H1 (cell line): ENCODE measurements at regions not wholly inside any gene's neighbourhood (a gene's known extent, or its start where the extent isn't known, plus 50 kb on each side); places are given as distances from the start of the nearest gene placed in this dataset.

ENCODE experiments used
- CTCF ChIA-PET: fragments of 300-600 bp; sonication (Branson Sonifier 250); formaldehyde crosslinking; loops from one replicate; lab custom pipeline; 2021; ENCODE audit not compliant: partially characterized antibody; lab: Charles Lee
- POLR2A ChIA-PET: fragments of 300-600 bp; sonication (Branson Sonifier 250); formaldehyde crosslinking; loops from one replicate; lab custom pipeline; 2021; ENCODE audit warnings: inconsistent platforms; ENCODE audit not compliant: partially characterized antibody; lab: Charles Lee
- DNase-seq, 2 experiments: peaks; one replicate each; pipeline versions ENCODE4 v3.0.0 to v3.0.0-alpha.2; 2010 to 2022; ENCODE audit warnings: low spot score in 2 of 2, low read depth in 1 of 2, mixed read lengths in 1 of 2
- FAIRE-seq: peaks from 2 replicates; lab custom pipeline; 2011; peaks lifted over from hg19 to GRCh38; lab: Jason Lieb, UNC
- H2AFZ ChIP-seq: 2 replicates; pipeline ENCODE4 v1.8.1; 2012; ENCODE audit warnings: low read length, inconsistent platforms
- H2AK5ac ChIP-seq: 2 replicates; pipeline ENCODE4 v1.6.1; 2013; ENCODE audit warnings: low read depth, low read length
- H2BK120ac ChIP-seq: replicated peaks from 2 replicates; pipeline ENCODE3; 2013; ENCODE audit warnings: low read depth, low read length, inconsistent platforms
- H2BK12ac ChIP-seq: 2 replicates; pipeline ENCODE4 v1.6.1; 2013; ENCODE audit warnings: low read depth, low read length
- H2BK15ac ChIP-seq: 2 replicates; pipeline ENCODE4 v1.6.1; 2013; ENCODE audit warnings: low read length
- H2BK20ac ChIP-seq: 2 replicates; pipeline ENCODE4 v1.6.1; 2013; ENCODE audit warnings: low read length
- H2BK5ac ChIP-seq: 2 replicates; pipeline ENCODE4 v1.6.1; 2013; ENCODE audit warnings: low read depth, low read length
- H3K14ac ChIP-seq: 2 replicates; pipeline ENCODE4 v1.6.1; 2013; ENCODE audit warnings: inconsistent platforms; ENCODE audit not compliant: insufficient read length
- H3K18ac ChIP-seq: 2 replicates; pipeline ENCODE4 v1.6.1; 2013; ENCODE audit warnings: low read length; ENCODE audit errors: extremely low read depth
- H3K23ac ChIP-seq: 2 replicates; pipeline ENCODE4 v1.6.1; 2013; ENCODE audit warnings: inconsistent platforms; ENCODE audit not compliant: insufficient read length
- H3K23me2 ChIP-seq: 2 replicates; pipeline ENCODE4 v1.6.1; 2013; ENCODE audit warnings: low read depth, low read length
- H3K27ac ChIP-seq: 2 replicates; pipeline ENCODE4 v1.6.1; 2011; ENCODE audit warnings: low read depth, low read length, inconsistent platforms
- H3K27me3 ChIP-seq, 4 experiments: replicated peaks in 1 of 4; 1 replicate in 1 of 4; 2 replicates in 3 of 4; pipeline versions ENCODE4 v1.6.1 to v1.8.1; 2011 to 2013; ENCODE audit warnings: low read length in 3 of 4, mild to moderate bottlenecking in 3 of 4, inconsistent platforms in 2 of 4, mixed read lengths in 2 of 4, moderate library complexity in 1 of 4; ENCODE audit not compliant: control insufficient read depth in 3 of 4, insufficient read depth in 3 of 4; ENCODE audit errors: extremely low read depth in 1 of 4
- H3K36me3 ChIP-seq, 4 experiments: 2 replicates each; pipeline versions ENCODE4 v1.6.1 to v1.8.1; 2011 to 2013; ENCODE audit warnings: mild to moderate bottlenecking in 4 of 4, low read length in 3 of 4, moderate library complexity in 2 of 4, control low read depth in 1 of 4, inconsistent platforms in 1 of 4; ENCODE audit not compliant: insufficient read depth in 4 of 4, control insufficient read depth in 2 of 4
- H3K4ac ChIP-seq: replicated peaks from 2 replicates; pipeline ENCODE3; 2013; ENCODE audit warnings: low read length, low read depth, mixed read lengths, inconsistent platforms; ENCODE audit not compliant: insufficient read length
- H3K4me1 ChIP-seq, 4 experiments: replicated peaks in 1 of 4; 1 replicate in 1 of 4; 2 replicates in 3 of 4; pipeline versions ENCODE4 v1.6.1 to v1.8.1; 2011 to 2013; ENCODE audit warnings: low read length in 3 of 4, inconsistent platforms in 2 of 4, mixed read lengths in 1 of 4; ENCODE audit not compliant: insufficient read depth in 4 of 4, control insufficient read depth in 3 of 4
- H3K4me2 ChIP-seq, 2 experiments: 2 replicates each; pipeline versions ENCODE4 v1.6.1 to v1.8.1; 2011 to 2013; ENCODE audit warnings: low read depth in 2 of 2, low read length in 2 of 2, control low read depth in 1 of 2, inconsistent platforms in 1 of 2, mild to moderate bottlenecking in 1 of 2; ENCODE audit not compliant: insufficient read depth in 1 of 2
- H3K4me3 ChIP-seq, 4 experiments: fragments of 200-600, 300-600 bp in 1 of 4; sonication (generic), shearing (Covaris generic), sonication (Bioruptor Twin) in 1 of 4; 2 replicates each; pipeline versions ENCODE4 v1.5.1 to v1.8.1; 2011 to 2016; ENCODE audit warnings: low read length in 4 of 4, low read depth in 3 of 4, control low read depth in 2 of 4, inconsistent platforms in 2 of 4, mild to moderate bottlenecking in 2 of 4, mixed read lengths in 1 of 4, moderate library complexity in 1 of 4; ENCODE audit not compliant: insufficient read depth in 2 of 4; ENCODE audit errors: extremely low read depth in 1 of 4
- H3K56ac ChIP-seq: replicated peaks from 2 replicates; pipeline ENCODE3; 2013; ENCODE audit warnings: low read depth, mild to moderate bottlenecking, mixed read lengths, low read length, inconsistent platforms; ENCODE audit not compliant: insufficient read length
- H3K79me1 ChIP-seq: 2 replicates; pipeline ENCODE4 v1.6.1; 2013; ENCODE audit warnings: low read depth, low read length, control low read depth
- H3K79me2 ChIP-seq, 2 experiments: 2 replicates each; pipeline versions ENCODE4 v1.6.1 to v1.8.1; 2012 to 2013; ENCODE audit warnings: low read length in 2 of 2, mild to moderate bottlenecking in 2 of 2, inconsistent platforms in 1 of 2; ENCODE audit not compliant: insufficient read depth in 2 of 2, control insufficient read depth in 1 of 2
- H3K9ac ChIP-seq, 4 experiments: replicated peaks in 1 of 4; 1 replicate in 1 of 4; 2 replicates in 3 of 4; pipeline versions ENCODE4 v1.6.1 to v1.8.1; 2011 to 2013; ENCODE audit warnings: low read depth in 3 of 4, low read length in 3 of 4, control low read depth in 2 of 4, mild to moderate bottlenecking in 2 of 4, moderate library complexity in 2 of 4, inconsistent platforms in 1 of 4; ENCODE audit errors: extremely low read depth in 1 of 4
- H3K9me3 ChIP-seq, 2 experiments: 2 replicates each; pipeline versions ENCODE4 v1.6.1 to v1.8.1; 2012 to 2013; ENCODE audit warnings: mild to moderate bottlenecking in 2 of 2, moderate library complexity in 2 of 2, control low read depth in 1 of 2, inconsistent platforms in 1 of 2, low read depth in 1 of 2, low read length in 1 of 2, mixed read lengths in 1 of 2; ENCODE audit not compliant: insufficient read depth in 2 of 2
- H4K20me1 ChIP-seq, 2 experiments: replicated peaks in 1 of 2; 2 replicates each; pipeline versions ENCODE3 to v1.8.1; 2011 to 2013; ENCODE audit warnings: inconsistent platforms in 2 of 2, low read length in 2 of 2, mild to moderate bottlenecking in 1 of 2; ENCODE audit not compliant: insufficient read depth in 2 of 2, control insufficient read depth in 1 of 2
- H4K5ac ChIP-seq: 2 replicates; pipeline ENCODE4 v1.6.1; 2013; ENCODE audit warnings: low read length, low read depth, mixed read lengths, inconsistent platforms; ENCODE audit not compliant: insufficient read length
- H4K8ac ChIP-seq: 2 replicates; pipeline ENCODE4 v1.8.0; 2013; ENCODE audit warnings: mild to moderate bottlenecking, moderate library complexity, low read length, inconsistent platforms; ENCODE audit not compliant: insufficient read depth; ENCODE audit errors: extremely low read depth
- H4K91ac ChIP-seq: replicated peaks from 2 replicates; pipeline ENCODE3; 2013; ENCODE audit warnings: low read length, mixed read lengths, inconsistent platforms; ENCODE audit not compliant: insufficient read length
- WGBS, 2 experiments: shearing (Covaris generic) in 1 of 2; methylation state at CpG; one replicate each; pipeline versions ENCODE4 v1.1.6 to v1.1.7; 2013 to 2015; ENCODE audit warnings: low lambda C conversion rate in 2 of 2, mixed read lengths in 2 of 2, inconsistent platforms in 1 of 2, low coverage in 1 of 2, missing lambda C conversion rate in 1 of 2; ENCODE audit not compliant: insufficient replicate concordance in 2 of 2, insufficient coverage in 1 of 2, insufficient read length in 1 of 2; ENCODE audit errors: extremely low coverage in 1 of 2, missing lambda C conversion rate in 1 of 2; 5-methylcytosine and 5-hydroxymethylcytosine counted together

GRCh38 chr17:79534851-79535727 is 75.8 kb downstream of the RBFOX3 start:
- no peak overlapping the region for H3K56ac ChIP-seq
- no peak overlapping the region for H3K23ac ChIP-seq
- FAIRE-seq (no peak), DNase-seq (no peak)
- H2BK15ac ChIP-seq, result no peak overlapping the region
- peaks cover 3 to 14% (median 8%) of the 10 kb centered on the region in 4 experiments for H3K4me1 ChIP-seq
- no peak overlapping the region; the same call in 1 of the 2 replicates for H3K18ac ChIP-seq
- no peaks in the 10 kb centered on the region for H3K27me3 ChIP-seq
- no peaks in the 10 kb centered on the region for H3K23me2 ChIP-seq
- H2BK20ac ChIP-seq, result no peak overlapping the region
- H4K8ac ChIP-seq, result no peak overlapping the region
- no peaks in the 10 kb centered on the region for H3K9me3 ChIP-seq
- H2BK120ac ChIP-seq, result no peak overlapping the region
- ChIA-PET CTCF (interaction anchor here (1.0 to 1.8 kb wide), 3 partner anchors 13 to 447 kb away, joined by 3 to 4 read pairs (median 3); no protein-coding TSS in a partner anchor), POLR2A (no interaction called here)
- H3K27ac ChIP-seq, result no peak overlapping the region
- no peak overlapping the region; the same call in 1 of the 2 replicates for H2AFZ ChIP-seq
- no peaks in the 10 kb centered on the region for H3K79me2 ChIP-seq
- no peak overlapping the region for H4K91ac ChIP-seq
- H3K4ac ChIP-seq, result no peak overlapping the region
- no peak overlapping the region for H2AK5ac ChIP-seq
- no peak overlapping the region for H3K9ac ChIP-seq
- H3K4me3 ChIP-seq, result no peak overlapping the region
- H2BK12ac ChIP-seq, result no peak overlapping the region
- H3K4me2 ChIP-seq, result no peak overlapping the region
- peak overlapping the region; percentile 56 for H3K14ac ChIP-seq
- no peaks in the 10 kb centered on the region for H3K79me1 ChIP-seq
- WGBS, 2 experiments, result 86% methylated on average over 23 of the region's 23 CpGs; no CpG with 5 or more reads in 1 of the 2 experiments
- H3K36me3 ChIP-seq, result no peaks in the 10 kb centered on the region
- peaks cover 0 to 2% of the 10 kb centered on the region in 2 experiments for H4K20me1 ChIP-seq
- H2BK5ac ChIP-seq, result no peak overlapping the region; the same call in 1 of the 2 replicates
- H4K5ac ChIP-seq, result no peak overlapping the region
